Endothelial cell of umbilical vein (primary cell): ENCODE measurements at regions not wholly inside any gene's neighbourhood (a gene's known extent, or its start where the extent isn't known, plus 50 kb on each side); places are given as distances from the start of the nearest gene placed in this dataset.

ENCODE experiments used
- BruUV-seq: library from RNA; stranded (reverse); fragments of 400-500 nt; replicated peaks from 2 replicates; lab custom pipeline; 2021; lab: Mats Ljungman, UMichigan
- CTCF ChIA-PET: fragments of 300-600, 350-600 bp; sonication (Branson Sonifier 250); formaldehyde crosslinking; loops from one replicate; lab custom pipeline; 2021; ENCODE audit warnings: antibody characterized with exemption, inconsistent platforms; lab: Charles Lee
- POLR2A ChIA-PET: fragments of 300-600, 350-600 bp; sonication (Branson Sonifier 250); formaldehyde crosslinking; loops from one replicate; lab custom pipeline; 2021; ENCODE audit warnings: antibody characterized with exemption, inconsistent platforms; lab: Charles Lee
- DNase-seq: peaks from one replicate; pipeline ENCODE4 v3.0.0-alpha.2; 2011; ENCODE audit warnings: low read depth, low spot score
- FAIRE-seq: peaks from 2 replicates; lab custom pipeline; 2011; peaks lifted over from hg19 to GRCh38; lab: Jason Lieb, UNC
- H2AFZ ChIP-seq: 2 replicates; pipeline ENCODE4 v1.6.0; 2012; ENCODE audit warnings: low read depth, low read length, control low read depth, inconsistent platforms
- H3K27ac ChIP-seq: 2 replicates; pipeline ENCODE4 v1.5.1; 2011; ENCODE audit warnings: low read depth, mild to moderate bottlenecking, control low read depth, low read length, moderate library complexity; ENCODE audit not compliant: insufficient read depth
- H3K27me3 ChIP-seq, 2 experiments: 2 replicates each; pipeline versions ENCODE4 v1.6.0 to v1.6.1; 2011; ENCODE audit warnings: low read length in 2 of 2, mixed read lengths in 1 of 2; ENCODE audit not compliant: control insufficient read depth in 2 of 2, insufficient read depth in 2 of 2
- H3K36me3 ChIP-seq, 2 experiments: 2 replicates in 1 of 2; 3 replicates in 1 of 2; pipeline ENCODE4 v1.5.1; 2011; ENCODE audit warnings: low read length in 2 of 2, mild to moderate bottlenecking in 1 of 2, moderate library complexity in 1 of 2; ENCODE audit not compliant: control insufficient read depth in 2 of 2, insufficient read depth in 2 of 2; ENCODE audit errors: extremely low read depth in 1 of 2
- H3K4me1 ChIP-seq: 3 replicates; pipeline ENCODE4 v1.5.1; 2011; ENCODE audit warnings: mild to moderate bottlenecking, low read length; ENCODE audit not compliant: control insufficient read depth, insufficient read depth; ENCODE audit errors: extremely low read depth
- H3K4me2 ChIP-seq: 2 replicates; pipeline ENCODE4 v1.6.1; 2011; ENCODE audit warnings: low read length, control low read depth, mixed read lengths; ENCODE audit not compliant: insufficient read depth
- H3K4me3 ChIP-seq, 3 experiments: fragments of 200-600 bp in 1 of 3; sonication (generic), shearing (Covaris generic) in 1 of 3; replicated peaks in 1 of 3; 2 replicates each; pipeline ENCODE4 v1.5.1; 2011 to 2016; ENCODE audit warnings: control low read depth in 3 of 3, low read length in 3 of 3, mild to moderate bottlenecking in 2 of 3, inconsistent platforms in 1 of 3, low read depth in 1 of 3, moderate library complexity in 1 of 3; ENCODE audit not compliant: insufficient read depth in 1 of 3
- H3K79me2 ChIP-seq: 2 replicates; pipeline ENCODE4 v1.6.0; 2012; ENCODE audit warnings: low read length, inconsistent platforms; ENCODE audit not compliant: control insufficient read depth, insufficient read depth
- H3K9ac ChIP-seq: replicated peaks from 2 replicates; pipeline ENCODE3; 2011; ENCODE audit warnings: low read length, control low read depth; ENCODE audit not compliant: insufficient read depth; ENCODE audit errors: extremely low read depth
- H3K9me1 ChIP-seq: replicated peaks from 3 replicates; pipeline ENCODE4 v1.6.0; 2011; ENCODE audit warnings: mild to moderate bottlenecking, low read length; ENCODE audit not compliant: control insufficient read depth, insufficient read depth; ENCODE audit errors: extremely low read depth
- H3K9me3 ChIP-seq: replicated peaks from 2 replicates; pipeline ENCODE4 v1.5.1; 2012; ENCODE audit warnings: low read length, inconsistent platforms; ENCODE audit not compliant: control insufficient read depth, insufficient read depth
- H4K20me1 ChIP-seq: replicated peaks from 2 replicates; pipeline ENCODE3; 2011; ENCODE audit warnings: mild to moderate bottlenecking, low read length; ENCODE audit not compliant: control insufficient read depth, insufficient read depth; ENCODE audit errors: extremely low read depth
- EZH2 ChIP-seq: IDR thresholded peaks from 2 replicates; pipeline ENCODE4 v1.6.1; 2012; ENCODE audit warnings: borderline replicate concordance, low read depth, mild to moderate bottlenecking, moderate library complexity, low read length, inconsistent platforms; ENCODE audit not compliant: severe bottlenecking
- FOS ChIP-seq: IDR thresholded peaks from 2 replicates; pipeline ENCODE4 v1.6.1; 2011; ENCODE audit warnings: mild to moderate bottlenecking, low read length, moderate library complexity, borderline replicate concordance; ENCODE audit not compliant: insufficient read depth
- GATA2 ChIP-seq: IDR thresholded peaks from 2 replicates; pipeline ENCODE4 v1.7.0; 2011; ENCODE audit warnings: low read depth, mild to moderate bottlenecking, moderate library complexity, mixed read lengths, low read length; ENCODE audit not compliant: insufficient read length, insufficient read depth
- JUN ChIP-seq: IDR thresholded peaks from 2 replicates; pipeline ENCODE4 v1.6.1; 2011; ENCODE audit warnings: borderline replicate concordance, low read depth; ENCODE audit not compliant: insufficient read length, insufficient read depth
- MYC ChIP-seq: IDR thresholded peaks from one replicate; pipeline ENCODE4 v1.6.1; 2011; ENCODE audit warnings: mild to moderate bottlenecking, low read depth, low read length
- POLR2A ChIP-seq: IDR thresholded peaks from 2 replicates; pipeline ENCODE4 v1.6.1; 2012; ENCODE audit warnings: low read depth, mild to moderate bottlenecking, control low read depth, low read length
- POLR2AphosphoS5 ChIP-seq: IDR thresholded peaks from 2 replicates; pipeline ENCODE4 v1.6.1; 2012; ENCODE audit warnings: low read depth, mild to moderate bottlenecking, control low read depth, low read length, moderate library complexity; ENCODE audit not compliant: insufficient read depth
- dilution Hi-C: fragments of 300-500 bp; cut with MboI; formaldehyde crosslinking; loops from one replicate; pipeline ENCODE4 v1.15.0; 2019; ENCODE audit warnings: low sequenced_read_pairs; ENCODE audit not compliant: extremely low pct_ligation_motif_present
- intact Hi-C: fragments of 100-400 bp; cut with micrococcal nuclease; formaldehyde crosslinking; loops from one replicate; pipeline ENCODE4 v1.10.0; 2022
- TF ChIP-seq, protein P1 (sequence below): IDR thresholded peaks from 2 replicates; pipeline ENCODE4 v1.6.1; 2011; ENCODE audit not compliant: insufficient read depth, insufficient read length
- TF ChIP-seq, protein P2 (sequence below), 2 donors: IDR thresholded peaks; 1 replicate in 1 of 2; 2 replicates in 1 of 2; pipeline ENCODE4 v1.5.1; 2011; ENCODE audit warnings: low read length in 2 of 2, mild to moderate bottlenecking in 2 of 2, moderate library complexity in 2 of 2, control low read depth in 1 of 2, inconsistent platforms in 1 of 2, low read depth in 1 of 2; ENCODE audit not compliant: insufficient read depth in 1 of 2; ENCODE audit errors: extremely low read depth in 1 of 2

DNA sequence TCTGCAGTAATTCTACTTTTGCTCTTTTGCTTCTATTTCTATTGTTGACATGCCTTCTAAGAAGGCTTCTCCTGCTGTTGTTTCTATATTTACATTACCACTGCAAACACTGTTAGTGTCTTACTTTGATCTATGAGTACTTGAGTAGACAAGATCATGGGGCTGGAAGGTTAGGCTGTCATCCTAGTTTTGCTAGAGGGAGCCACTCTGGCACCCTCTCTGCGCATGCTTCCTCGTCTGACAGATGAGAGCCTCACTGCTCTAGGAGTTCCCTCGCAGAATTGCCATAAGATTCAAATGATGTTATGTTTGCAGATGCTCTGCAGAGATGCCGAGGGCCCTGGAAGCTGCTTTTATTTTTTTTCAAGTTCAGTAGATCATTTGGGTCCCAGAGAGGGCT lies 185.6 kb downstream of the RNF144A start:
- ChIA-PET POLR2A (no interaction called here), CTCF (no interaction called here)
- intact Hi-C loops (no loop called here), dilution Hi-C loops (no loop called here)
- DNase-seq (no peak), FAIRE-seq (no peak)
- Histone ChIP-seq H3K79me2 (no peaks in the 10 kb centered on the region), H3K9me3 (no peaks in the 10 kb centered on the region), H3K4me1 (no peaks in the 10 kb centered on the region), H3K27ac (no peak overlapping the region), H3K4me2 (no peak overlapping the region), H3K9ac (no peak overlapping the region), H3K36me3 (no peaks in the 10 kb centered on the region), H4K20me1 (no peaks in the 10 kb centered on the region), H2AFZ (no peak overlapping the region), H3K9me1 (no peaks in the 10 kb centered on the region), H3K27me3 (no peaks in the 10 kb centered on the region), H3K4me3 (no peak overlapping the region)
- TF ChIP-seq, protein P1, sequence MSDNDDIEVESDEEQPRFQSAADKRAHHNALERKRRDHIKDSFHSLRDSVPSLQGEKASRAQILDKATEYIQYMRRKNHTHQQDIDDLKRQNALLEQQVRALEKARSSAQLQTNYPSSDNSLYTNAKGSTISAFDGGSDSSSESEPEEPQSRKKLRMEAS = no peak
- BruUV-seq = no TSS peak

DNA sequence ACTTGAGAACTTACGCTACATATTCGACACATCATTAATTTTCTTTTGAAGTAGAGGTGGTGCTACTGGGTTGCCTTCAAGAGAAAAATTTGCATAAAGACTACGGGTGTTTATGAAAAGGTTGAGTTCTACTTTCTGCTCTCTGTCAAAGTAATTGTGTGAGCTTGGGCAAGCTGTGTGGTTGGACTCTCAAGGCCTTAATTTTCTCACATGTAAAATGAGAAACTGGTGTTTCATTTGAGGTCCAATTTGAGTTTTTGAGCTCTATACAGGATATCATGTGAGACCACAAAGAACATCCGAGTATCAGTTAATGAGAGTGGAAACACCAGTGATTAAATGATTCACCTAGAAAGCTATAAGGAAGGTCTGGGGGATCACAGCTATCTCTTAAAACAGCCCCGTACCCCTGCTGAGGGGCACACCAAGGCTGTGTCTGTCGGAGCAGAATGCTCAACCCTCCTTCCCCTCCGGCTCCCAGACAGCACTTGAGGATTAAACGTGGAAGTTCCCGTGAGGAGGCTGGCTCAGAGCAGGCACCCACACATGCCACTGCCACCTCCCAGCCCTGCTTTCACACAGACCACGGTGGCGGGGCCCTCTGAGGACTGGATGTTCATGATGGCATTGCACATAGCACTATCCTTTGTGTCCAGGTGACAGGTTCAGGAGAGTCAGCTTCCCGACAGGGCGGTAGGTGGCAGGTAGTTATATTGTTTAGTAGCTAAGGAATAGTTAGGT lies 191.8 kb downstream of the RNF144A start:
- FAIRE-seq = no peak
- Histone ChIP-seq H3K27me3 (no peaks in the 10 kb centered on the region), H3K4me1 (no peaks in the 10 kb centered on the region), H2AFZ (no peak overlapping the region), H3K36me3 (no peaks in the 10 kb centered on the region), H3K27ac (no peak overlapping the region), H3K79me2 (no peaks in the 10 kb centered on the region), H3K4me2 (no peak overlapping the region), H3K9me1 (no peaks in the 10 kb centered on the region), H3K9ac (no peak overlapping the region), H4K20me1 (no peaks in the 10 kb centered on the region), H3K9me3 (no peaks in the 10 kb centered on the region), H3K4me3 (no peak overlapping the region)
- DNase-seq = no peak
- TF ChIP-seq, protein P2, sequence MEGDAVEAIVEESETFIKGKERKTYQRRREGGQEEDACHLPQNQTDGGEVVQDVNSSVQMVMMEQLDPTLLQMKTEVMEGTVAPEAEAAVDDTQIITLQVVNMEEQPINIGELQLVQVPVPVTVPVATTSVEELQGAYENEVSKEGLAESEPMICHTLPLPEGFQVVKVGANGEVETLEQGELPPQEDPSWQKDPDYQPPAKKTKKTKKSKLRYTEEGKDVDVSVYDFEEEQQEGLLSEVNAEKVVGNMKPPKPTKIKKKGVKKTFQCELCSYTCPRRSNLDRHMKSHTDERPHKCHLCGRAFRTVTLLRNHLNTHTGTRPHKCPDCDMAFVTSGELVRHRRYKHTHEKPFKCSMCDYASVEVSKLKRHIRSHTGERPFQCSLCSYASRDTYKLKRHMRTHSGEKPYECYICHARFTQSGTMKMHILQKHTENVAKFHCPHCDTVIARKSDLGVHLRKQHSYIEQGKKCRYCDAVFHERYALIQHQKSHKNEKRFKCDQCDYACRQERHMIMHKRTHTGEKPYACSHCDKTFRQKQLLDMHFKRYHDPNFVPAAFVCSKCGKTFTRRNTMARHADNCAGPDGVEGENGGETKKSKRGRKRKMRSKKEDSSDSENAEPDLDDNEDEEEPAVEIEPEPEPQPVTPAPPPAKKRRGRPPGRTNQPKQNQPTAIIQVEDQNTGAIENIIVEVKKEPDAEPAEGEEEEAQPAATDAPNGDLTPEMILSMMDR (IDR thresholded peaks at IDR 0.05; ENCODE audit: extremely low read depth in 1 of 2, insufficient read depth in 1 of 2, low read depth in 1 of 2, low read length in 2 of 2) = no peak
- TF ChIP-seq, protein P1 = no peak
- TF ChIP-seq POLR2AphosphoS5 (no peak), JUN (no peak), EZH2 (no peak), POLR2A (no peak), MYC (no peak), FOS (no peak), GATA2 (no peak)
- dilution Hi-C loops = no loop called here
- no TSS peak for BruUV-seq
- ChIA-PET CTCF (interaction anchor here (1.4 kb wide), 1 partner anchor 25 kb away, joined by 3 read pairs; no protein-coding TSS in a partner anchor), POLR2A (no interaction called here)
- intact Hi-C loops = no loop called here
